OCI-LY3 (cell line): ENCODE measurements at regions not wholly inside any gene's neighbourhood (a gene's known extent, or its start where the extent isn't known, plus 50 kb on each side); places are given as distances from the start of the nearest gene placed in this dataset.
A peak's percentile ranks its signal among the peaks of the same experiment; 100 is the strongest.
"Not testable (repeated sequence)": the region's sequence is repeated elsewhere in the genome, so short reads cannot be mapped to it uniquely, and the experiment has no call there.

Experiments used
- H2AFZ ChIP-seq: fragments of 200-600, 300-600 bp; shearing (Covaris generic); 2 replicates; pipeline ENCODE4 v1.6.0; 2014; ENCODE audit warnings: antibody characterized with exemption, low read depth, low read length
- H3K27ac ChIP-seq: fragments of 200-600, 300-600 bp; sonication (generic); 2 replicates; pipeline ENCODE4 v1.5.1; 2014; ENCODE audit warnings: mild to moderate bottlenecking, low read length, moderate library complexity, mixed read lengths
- H3K27me3 ChIP-seq: fragments of 200-600, 300-600 bp; sonication (generic); 2 replicates; pipeline ENCODE4 v1.6.1; 2014; ENCODE audit warnings: low read depth, low read length, mixed read lengths
- H3K36me3 ChIP-seq: fragments of 200-600, 300-600 bp; sonication (generic); replicated peaks from 2 replicates; pipeline ENCODE3; 2014; ENCODE audit warnings: low read depth, low read length, mixed read lengths
- H3K4me1 ChIP-seq: fragments of 300-600, 200-600 bp; sonication (generic); 2 replicates; pipeline ENCODE4 v1.6.1; 2014; ENCODE audit warnings: low read length, mixed read lengths
- H3K4me2 ChIP-seq: fragments of 200-600, 300-600 bp; sonication (generic); 2 replicates; pipeline ENCODE4 v1.6.1; 2014; ENCODE audit warnings: low read length, mixed read lengths
- H3K4me3 ChIP-seq: fragments of 300-600, 200-600 bp; sonication (generic); 2 replicates; pipeline ENCODE4 v1.5.1; 2014; ENCODE audit warnings: antibody characterized with exemption, mild to moderate bottlenecking, low read length, moderate library complexity
- H3K79me2 ChIP-seq: fragments of 300-600, 200-600 bp; shearing (Covaris generic); 2 replicates; pipeline ENCODE4 v1.6.1; 2014; ENCODE audit warnings: mild to moderate bottlenecking, low read length, mixed read lengths
- H3K9ac ChIP-seq: fragments of 300-600, 200-600 bp; shearing (Covaris generic); 2 replicates; pipeline ENCODE4 v1.6.0; 2014; ENCODE audit warnings: mild to moderate bottlenecking, low read length, moderate library complexity
- H3K9me3 ChIP-seq: fragments of 200-600, 300-600 bp; shearing (Covaris generic); 2 replicates; pipeline ENCODE4 v1.6.1; 2014; ENCODE audit warnings: low read length, mixed read lengths; ENCODE audit not compliant: insufficient read depth
- H4K20me1 ChIP-seq: fragments of 200-600, 300-600 bp; sonication (generic); 2 replicates; pipeline ENCODE4 v1.6.1; 2016; ENCODE audit warnings: low read length, mixed read lengths; ENCODE audit not compliant: insufficient read depth
- EZH2phosphoT487 ChIP-seq: fragments of 200-600 bp; shearing (Covaris generic); IDR thresholded peaks from 2 replicates; pipeline ENCODE4 v1.6.1; 2018; ENCODE audit warnings: antibody characterized with exemption, mixed run types, low read depth
- TF ChIP-seq, protein P1 (sequence below): fragments of 200-600, 300-600 bp; sonication (generic); IDR thresholded peaks from 2 replicates; pipeline ENCODE4 v1.5.1; 2014; ENCODE audit warnings: antibody characterized with exemption, low read length, low read depth

DNA sequence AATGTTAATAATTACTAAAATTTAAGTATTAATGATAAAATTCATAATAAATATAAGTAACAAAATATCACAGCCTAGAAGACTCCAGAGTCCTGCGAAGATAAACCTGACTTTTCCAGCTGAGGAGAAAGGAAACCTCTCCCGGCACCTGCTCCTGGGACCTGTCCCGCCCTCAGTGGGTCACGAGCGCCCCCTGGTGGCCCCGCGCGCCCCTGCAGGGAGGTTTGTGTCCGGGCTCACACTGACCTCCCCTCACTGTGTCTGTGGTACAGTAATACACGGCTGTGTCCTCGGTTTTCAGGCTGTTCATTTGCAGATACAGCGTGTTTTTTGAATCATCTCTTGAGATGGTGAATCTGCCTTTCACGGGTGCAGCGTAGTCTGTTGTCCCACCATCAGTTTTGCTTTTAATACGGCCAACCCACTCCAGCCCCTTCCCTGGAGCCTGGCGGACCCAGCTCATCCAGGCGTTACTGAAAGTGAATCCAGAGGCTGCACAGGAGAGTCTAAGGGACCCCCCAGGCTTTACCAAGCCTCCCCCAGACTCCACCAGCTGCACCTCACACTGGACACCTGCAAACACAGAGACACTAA lies 627.1 kb downstream of the TMEM121 start:
- not testable (repeated sequence) for H3K27me3 ChIP-seq, H3K9me3 ChIP-seq, H3K9ac ChIP-seq, H3K4me1 ChIP-seq, H3K79me2 ChIP-seq, H4K20me1 ChIP-seq, H2AFZ ChIP-seq, H3K27ac ChIP-seq, H3K36me3 ChIP-seq
- peak overlapping the region; percentile 39; the same call in 1 of the 2 replicates for H3K4me3 ChIP-seq
- peak overlapping the region; percentile 41 for H3K4me2 ChIP-seq
- TF ChIP-seq, protein P1, sequence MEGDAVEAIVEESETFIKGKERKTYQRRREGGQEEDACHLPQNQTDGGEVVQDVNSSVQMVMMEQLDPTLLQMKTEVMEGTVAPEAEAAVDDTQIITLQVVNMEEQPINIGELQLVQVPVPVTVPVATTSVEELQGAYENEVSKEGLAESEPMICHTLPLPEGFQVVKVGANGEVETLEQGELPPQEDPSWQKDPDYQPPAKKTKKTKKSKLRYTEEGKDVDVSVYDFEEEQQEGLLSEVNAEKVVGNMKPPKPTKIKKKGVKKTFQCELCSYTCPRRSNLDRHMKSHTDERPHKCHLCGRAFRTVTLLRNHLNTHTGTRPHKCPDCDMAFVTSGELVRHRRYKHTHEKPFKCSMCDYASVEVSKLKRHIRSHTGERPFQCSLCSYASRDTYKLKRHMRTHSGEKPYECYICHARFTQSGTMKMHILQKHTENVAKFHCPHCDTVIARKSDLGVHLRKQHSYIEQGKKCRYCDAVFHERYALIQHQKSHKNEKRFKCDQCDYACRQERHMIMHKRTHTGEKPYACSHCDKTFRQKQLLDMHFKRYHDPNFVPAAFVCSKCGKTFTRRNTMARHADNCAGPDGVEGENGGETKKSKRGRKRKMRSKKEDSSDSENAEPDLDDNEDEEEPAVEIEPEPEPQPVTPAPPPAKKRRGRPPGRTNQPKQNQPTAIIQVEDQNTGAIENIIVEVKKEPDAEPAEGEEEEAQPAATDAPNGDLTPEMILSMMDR, result peak; percentile 47

DNA sequence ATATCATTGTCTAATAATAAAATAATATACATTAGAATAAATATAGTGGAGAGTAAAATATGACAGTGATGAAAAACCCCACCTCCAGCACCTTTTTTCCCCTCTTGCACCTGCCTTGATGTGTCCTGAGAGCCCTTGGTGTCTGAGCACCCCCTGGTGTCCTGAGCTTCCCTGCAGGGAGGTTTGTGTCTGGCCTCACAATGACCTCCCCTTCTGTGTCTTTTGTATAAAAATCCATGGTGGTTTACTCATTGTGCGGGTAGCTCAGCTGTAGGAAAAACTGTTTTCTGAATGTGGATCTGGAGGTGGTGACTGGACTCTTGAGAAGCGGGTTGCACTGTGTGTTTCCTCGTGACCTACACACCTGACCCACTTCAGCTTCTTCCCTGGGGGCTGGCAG lies 636.9 kb downstream of the TMEM121 start:
- Histone ChIP-seq H3K27ac (no peak overlapping the region), H3K4me2 (no peak overlapping the region)

DNA sequence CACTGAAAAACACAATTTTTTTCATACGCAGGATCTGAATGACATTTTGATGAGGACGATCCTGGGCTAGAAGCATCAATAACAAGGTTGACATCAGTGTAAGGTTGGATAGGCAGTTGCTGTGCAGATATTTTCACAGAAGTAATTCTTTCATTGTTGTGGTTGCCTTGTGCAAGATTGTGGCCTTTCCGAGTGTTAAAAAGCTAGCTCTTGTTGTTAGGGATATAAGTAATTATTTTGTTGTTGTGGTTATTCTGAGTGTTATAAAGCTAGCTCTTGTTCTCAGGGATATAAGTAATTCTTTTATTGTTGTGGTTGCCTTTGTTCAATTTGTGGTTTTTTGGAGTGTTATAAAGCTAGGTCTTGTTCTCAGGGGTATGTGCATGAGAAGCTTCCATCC lies 637.4 kb downstream of the TMEM121 start:
- not testable (repeated sequence) for H3K27ac ChIP-seq, H3K9me3 ChIP-seq, H3K27me3 ChIP-seq, H3K4me3 ChIP-seq, H3K4me2 ChIP-seq, H3K4me1 ChIP-seq, H3K79me2 ChIP-seq, H2AFZ ChIP-seq, H3K9ac ChIP-seq, H4K20me1 ChIP-seq, H3K36me3 ChIP-seq

More for the DNA sequence above, 636.9 kb downstream of the TMEM121 start:
- Histone ChIP-seq H3K79me2 (no peaks in the 10 kb centered on the region), H2AFZ (no peak overlapping the region), H3K4me1 (no peaks in the 10 kb centered on the region), H4K20me1 (no peaks in the 10 kb centered on the region), H3K9ac (no peak overlapping the region), H3K36me3 (no peaks in the 10 kb centered on the region), H3K9me3 (no peaks in the 10 kb centered on the region), H3K4me3 (no peak overlapping the region), H3K27me3 (no peaks in the 10 kb centered on the region)
- TF ChIP-seq EZH2phosphoT487, result no peak
- TF ChIP-seq, protein P1, result no peak

DNA sequence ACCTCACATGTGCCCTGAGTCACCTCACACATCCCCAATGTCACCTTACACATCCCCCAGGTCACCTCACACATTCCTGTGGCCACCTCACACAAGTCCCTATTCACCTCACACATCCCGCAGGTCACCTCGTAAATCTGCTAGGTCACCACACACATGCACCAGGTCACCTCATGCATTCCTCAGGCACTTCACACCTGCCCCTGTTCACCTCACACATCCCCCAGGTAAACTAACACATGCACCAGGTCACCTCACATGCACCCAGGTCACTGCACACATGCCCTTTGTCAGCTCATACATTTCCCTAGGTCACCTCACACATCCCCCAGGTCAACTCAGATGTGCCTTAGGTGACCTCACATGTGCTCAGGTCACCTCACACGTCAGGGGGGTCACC lies 639.8 kb downstream of the TMEM121 start:
- H3K4me1 ChIP-seq, result no peaks in the 10 kb centered on the region
- no peaks in the 10 kb centered on the region for H3K79me2 ChIP-seq
- no peaks in the 10 kb centered on the region for H3K9me3 ChIP-seq
- TF ChIP-seq EZH2phosphoT487, result no peak
- TF ChIP-seq, protein P1, result no peak
- H3K27me3 ChIP-seq, result no peaks in the 10 kb centered on the region
- H3K27ac ChIP-seq, result no peak overlapping the region
- H3K4me2 ChIP-seq, result no peak overlapping the region
- no peak overlapping the region for H2AFZ ChIP-seq
- H3K4me3 ChIP-seq, result no peak overlapping the region
- H3K36me3 ChIP-seq, result no peaks in the 10 kb centered on the region
- H3K9ac ChIP-seq, result no peak overlapping the region
- no peaks in the 10 kb centered on the region for H4K20me1 ChIP-seq
